VCaP (cell line): ENCODE measurements at regions not wholly inside any gene's neighbourhood (a gene's known extent, or its start where the extent isn't known, plus 50 kb on each side); places are given as distances from the start of the nearest gene placed in this dataset.
A peak's percentile ranks its signal among the peaks of the same experiment; 100 is the strongest.
"Not testable (repeated sequence)": the region's sequence is repeated elsewhere in the genome, so short reads cannot be mapped to it uniquely, and the experiment has no call there.

ENCODE experiments used
- H3K27ac ChIP-seq: fragments of 450-650 bp; 2 replicates; pipeline ENCODE4 v1.5.1; 2017
- CTCF ChIP-seq: fragments of 450-650 bp; conservative IDR thresholded peaks from 2 replicates; pipeline ENCODE4 v1.5.1; 2017; ENCODE audit warnings: mild to moderate bottlenecking, moderate library complexity

DNA sequence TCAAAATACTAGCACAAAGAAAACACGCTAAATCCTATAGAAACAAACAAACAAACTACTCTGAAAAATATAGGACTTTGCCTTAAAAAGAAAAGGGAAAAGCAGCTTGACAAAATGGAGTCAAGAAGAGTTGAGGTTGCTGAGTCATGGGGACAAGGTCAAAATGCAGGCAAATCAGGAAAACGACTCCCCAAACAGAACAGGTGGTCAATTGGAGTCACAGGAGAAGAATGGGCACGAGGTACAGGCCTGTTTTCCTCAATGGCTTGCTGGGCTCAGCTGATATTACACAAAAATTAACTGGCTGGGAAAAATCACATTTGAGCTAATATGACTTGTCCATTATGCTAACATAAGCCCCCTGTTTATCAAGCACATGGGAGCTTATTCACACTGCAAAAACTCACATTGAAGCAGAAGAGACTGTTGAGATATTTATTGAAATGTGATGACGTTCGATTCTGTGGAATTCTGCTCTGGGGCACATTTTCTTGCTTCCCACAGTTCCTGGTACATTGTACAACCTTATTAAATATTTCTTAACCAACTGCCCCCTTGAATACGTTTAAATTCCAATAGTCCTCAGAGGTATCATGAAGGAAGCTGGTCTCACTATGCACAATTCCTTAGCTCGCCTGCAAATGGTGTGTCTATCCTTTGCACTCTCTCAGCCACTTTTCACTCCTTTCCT is 1622.1 kb downstream of the STIM2 start:
- H3K27ac ChIP-seq, result peak overlapping the region; percentile 56; the same call in 1 of the 2 replicates
- no peak for TF ChIP-seq CTCF

DNA sequence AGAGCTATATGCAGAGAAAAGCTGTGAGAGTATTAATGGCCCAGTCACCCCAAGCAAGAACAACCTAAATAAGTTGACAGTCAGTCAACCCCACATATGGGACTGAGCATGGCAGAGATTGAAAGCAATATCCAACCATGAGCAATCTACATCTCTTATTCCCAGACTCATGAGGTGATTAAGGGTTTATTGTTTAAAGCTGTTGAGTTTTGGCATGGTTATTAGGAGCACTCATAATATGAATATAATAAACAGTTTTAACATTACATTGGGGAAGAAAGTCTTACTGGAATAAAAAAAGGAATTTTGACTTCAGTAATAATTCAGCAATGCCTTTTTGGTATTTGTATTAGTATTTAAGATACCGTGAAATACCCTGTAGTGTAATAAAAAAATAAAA is 1627.4 kb downstream of the STIM2 start:
- TF ChIP-seq CTCF, result no peak
- H3K27ac ChIP-seq, result no peak overlapping the region

DNA sequence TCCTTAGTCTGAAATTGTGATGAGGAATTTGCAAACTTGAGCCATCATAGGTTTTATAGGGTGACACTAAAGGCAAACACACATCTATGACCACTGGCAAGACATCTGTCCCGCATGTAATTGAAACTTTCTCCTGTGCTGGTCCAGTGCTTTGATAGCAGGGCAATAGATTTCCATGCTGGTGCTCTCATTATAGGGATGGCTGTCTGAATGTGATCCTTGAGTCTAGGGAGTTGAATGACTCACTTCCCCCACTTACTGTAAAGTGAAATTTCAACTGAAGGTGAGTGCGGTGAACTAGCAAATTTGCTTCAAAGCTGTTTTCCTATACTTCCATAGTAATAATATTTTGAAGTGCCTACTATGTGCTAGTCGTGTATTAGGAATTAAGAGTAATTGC is 1630.0 kb downstream of the STIM2 start:
- TF ChIP-seq CTCF, result no peak
- no peak overlapping the region for H3K27ac ChIP-seq

- no peak for TF ChIP-seq CTCF
Measured at GRCh38 chr4:28505064-28505463, 1644.4 kb downstream of the STIM2 start.

GRCh38 chr4:28508636-28509035 is 1648.0 kb downstream of the STIM2 start:
- TF ChIP-seq CTCF, result no peak
- no peak overlapping the region for H3K27ac ChIP-seq

More at GRCh38 chr4:28505064-28505463, 1644.4 kb downstream of the STIM2 start:
- no peak overlapping the region for H3K27ac ChIP-seq

- H3K27ac ChIP-seq, result not testable (repeated sequence)
Measured at GRCh38 chr4:28514766-28515165, 1654.1 kb downstream of the STIM2 start.

DNA sequence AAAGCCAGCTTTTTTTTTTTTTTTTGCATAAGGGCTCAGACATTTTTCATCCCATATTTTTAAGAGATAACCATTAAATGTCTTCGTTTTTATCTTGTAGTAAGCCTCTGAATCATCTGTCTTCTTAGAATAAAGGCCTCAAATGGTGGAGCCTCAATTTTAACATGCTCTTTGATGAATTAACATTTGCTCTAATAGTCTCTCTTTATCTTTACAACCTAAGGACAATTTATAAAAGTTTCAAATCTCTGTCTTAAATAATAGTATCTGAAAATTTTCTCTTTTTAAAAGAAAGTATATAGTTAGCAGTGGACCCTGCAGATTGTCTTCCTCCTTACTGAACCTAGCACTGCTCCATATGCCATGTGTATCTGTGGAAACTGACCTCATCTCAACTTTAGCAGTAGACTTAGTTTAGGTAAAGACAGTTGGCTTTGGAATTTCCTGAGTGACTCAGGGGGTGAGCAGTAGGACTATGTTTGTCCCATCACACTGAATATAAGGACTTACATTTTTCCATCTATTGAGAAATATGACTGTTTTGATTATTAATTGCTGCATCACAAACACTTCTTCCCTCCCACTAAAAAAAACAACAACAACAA is 1658.0 kb downstream of the STIM2 start:
- H3K27ac ChIP-seq, result no peak overlapping the region
- no peak for TF ChIP-seq CTCF

GRCh38 chr4:28523681-28524190 is 1663.1 kb downstream of the STIM2 start:
- no peak for TF ChIP-seq CTCF
- H3K27ac ChIP-seq, result 0 out of 2 replicates have a peak overlapping the region, but pooled peaks have one; percentile 8
